CD1c-positive myeloid dendritic cell (primary cell): ENCODE measurements at regions not wholly inside any gene's neighbourhood (a gene's known extent, or its start where the extent isn't known, plus 50 kb on each side); places are given as distances from the start of the nearest gene placed in this dataset.
"Not testable (repeated sequence)": the region's sequence is repeated elsewhere in the genome, so short reads cannot be mapped to it uniquely, and the experiment has no call there.

Experiments used
- DNase-seq: peaks from one replicate; pipeline ENCODE4 v3.0.0-alpha.2; 2016; ENCODE audit errors: extremely low spot score

DNA sequence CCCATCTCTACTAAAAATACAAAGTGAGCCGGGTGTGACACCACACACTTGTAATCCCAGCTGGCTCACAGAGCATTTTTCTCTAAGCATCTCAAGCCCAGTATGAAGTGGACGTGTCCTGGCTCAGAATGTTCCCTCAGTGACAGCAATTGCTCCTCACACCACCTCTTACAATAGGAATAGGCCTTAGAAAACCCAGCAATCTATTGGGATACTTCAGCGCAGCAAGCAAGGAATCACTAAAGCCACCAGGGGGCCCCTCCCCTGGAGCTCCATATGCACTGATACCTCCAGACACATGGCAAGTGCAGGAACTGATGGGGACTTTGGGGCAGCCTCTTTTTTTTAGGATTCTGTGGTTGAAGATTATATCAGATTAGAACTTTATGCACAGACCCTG lies 82.5 kb upstream of the GOLGA6L6 start:
- DNase-seq, result not testable (repeated sequence)

DNA sequence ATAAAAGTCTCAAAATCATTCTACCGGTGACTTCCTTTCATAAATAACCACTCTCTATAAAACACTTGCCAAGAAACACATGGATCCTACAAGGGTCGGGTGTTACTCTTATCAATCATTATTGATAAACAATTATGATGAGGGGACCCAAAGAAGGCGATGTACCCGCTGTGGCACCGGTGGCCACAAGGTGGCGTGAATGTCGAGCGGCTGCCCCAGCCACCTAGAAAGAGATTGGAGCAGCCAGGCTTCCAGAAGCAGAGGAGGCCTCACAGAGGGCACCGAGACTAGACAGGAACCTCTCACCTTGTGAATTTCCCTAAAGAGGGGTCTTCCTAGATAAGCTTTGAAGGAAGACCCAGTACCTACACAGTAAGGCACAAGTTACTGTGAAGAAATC lies 80.5 kb upstream of the GOLGA6L6 start:
- DNase-seq, result not testable (repeated sequence)

DNA sequence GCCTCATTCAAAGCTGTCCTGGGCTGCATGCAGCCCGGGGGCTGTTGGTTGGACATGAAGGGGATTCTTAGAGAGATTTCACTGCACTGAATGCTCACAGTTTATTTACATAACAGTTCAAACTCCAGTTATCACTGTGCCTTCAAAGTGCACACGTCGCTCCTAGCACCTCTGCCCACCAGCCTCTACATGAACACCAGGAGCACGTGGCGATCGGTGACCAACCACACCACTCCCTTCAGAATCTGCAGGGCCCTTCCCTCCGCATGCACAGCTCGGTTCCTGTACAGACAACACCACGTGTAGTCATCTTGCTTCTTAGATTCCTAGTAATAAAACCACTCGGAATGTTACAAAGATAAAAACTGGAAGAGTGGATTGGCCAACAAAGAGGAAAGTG lies 72.9 kb upstream of the GOLGA6L6 start:
- not testable (repeated sequence) for DNase-seq

DNA sequence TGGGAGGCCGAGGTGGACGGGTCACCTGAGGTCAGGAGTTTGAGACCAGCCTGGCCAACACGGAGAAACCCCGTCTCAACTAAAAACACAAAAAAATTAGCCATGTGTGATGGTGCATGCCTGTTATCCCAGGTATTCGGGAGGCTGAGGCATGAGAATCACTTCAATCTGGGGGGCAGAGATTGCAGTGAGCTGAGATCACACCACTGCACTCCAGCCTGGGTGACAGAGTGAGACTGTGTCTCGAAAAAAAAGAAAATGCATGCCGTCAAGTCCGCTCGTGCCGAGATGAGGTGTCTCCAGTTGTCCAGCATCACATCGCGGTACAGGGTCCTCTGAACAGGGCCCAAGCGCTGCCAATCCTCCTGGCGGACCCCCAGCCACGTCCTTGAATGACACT lies 71.2 kb upstream of the GOLGA6L6 start:
- DNase-seq, result peak; percentile 0

DNA sequence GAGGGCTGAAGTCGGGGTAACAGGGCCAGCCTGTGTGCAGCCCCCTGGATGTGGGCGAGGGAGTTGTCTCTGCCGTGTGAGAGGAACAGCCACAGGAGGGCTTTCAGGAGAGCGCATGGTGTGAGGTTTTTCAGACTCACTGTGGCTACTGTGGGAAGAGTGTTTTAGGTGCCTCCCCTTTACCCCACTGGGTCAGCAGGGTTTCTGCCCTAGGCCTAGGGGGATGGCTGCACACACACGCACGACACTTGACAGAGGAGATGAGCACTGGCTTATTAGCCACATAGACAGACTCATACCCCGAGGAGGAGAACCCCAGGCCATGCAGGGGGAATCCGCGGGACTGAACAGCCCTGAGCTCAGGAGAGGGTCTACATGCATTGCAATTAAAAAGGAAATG lies 70.8 kb upstream of the GOLGA6L6 start:
- DNase-seq, result peak; percentile 0

DNA sequence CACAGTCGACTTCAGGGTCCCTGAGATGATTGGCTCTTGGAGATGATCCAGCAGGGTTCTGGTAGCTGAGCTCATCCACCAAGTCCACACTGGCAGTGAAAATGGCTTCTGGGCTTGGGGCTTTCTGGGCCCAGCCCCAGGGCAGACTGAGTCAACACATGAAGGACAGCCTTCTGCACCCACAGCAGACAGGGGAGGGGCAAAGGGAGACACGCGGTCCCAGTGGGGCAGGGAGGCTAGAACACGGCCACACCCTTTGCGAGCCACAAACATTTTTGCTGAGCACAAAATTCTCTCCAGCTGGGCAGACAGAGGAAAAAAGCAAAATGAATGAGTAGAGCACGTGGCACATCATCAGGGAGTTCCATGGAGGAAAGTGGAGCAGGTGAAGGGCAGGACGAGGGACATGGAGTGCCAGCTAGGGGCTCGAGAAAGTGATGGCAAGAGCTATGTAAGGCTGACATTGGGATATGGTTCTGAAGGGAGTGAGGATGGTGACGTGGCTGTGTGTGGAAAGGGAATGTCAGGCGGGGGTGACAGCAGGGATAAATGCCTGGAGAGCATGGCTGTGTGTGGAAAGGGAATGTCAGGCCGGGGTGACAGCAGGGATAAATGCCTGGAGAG lies 70.2 kb upstream of the GOLGA6L6 start:
- not testable (repeated sequence) for DNase-seq

DNA sequence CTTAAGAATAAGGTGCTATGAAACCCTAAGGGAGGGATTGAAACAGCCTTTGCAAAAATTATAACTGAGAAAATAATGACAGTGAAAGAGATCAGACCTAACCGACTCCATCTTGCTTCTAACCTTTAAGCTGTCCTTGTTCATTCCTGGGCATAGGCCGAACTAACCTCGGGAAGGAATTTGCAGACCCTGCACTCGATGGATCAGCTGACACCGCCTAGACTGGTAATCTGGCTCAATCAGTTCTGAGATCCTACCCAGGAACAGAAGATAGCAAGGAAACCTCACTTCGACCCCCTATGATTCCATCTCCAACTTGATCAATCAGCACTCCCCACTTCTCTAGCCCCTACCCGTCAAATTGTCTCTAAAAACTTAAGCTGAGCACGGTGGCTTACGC lies 66.6 kb upstream of the GOLGA6L6 start:
- not testable (repeated sequence) for DNase-seq

GRCh38 chr15:20597245-20597644 lies 55.6 kb upstream of the GOLGA6L6 start:
- not testable (repeated sequence) for DNase-seq

GRCh38 chr15:20594219-20594618 lies 52.6 kb upstream of the GOLGA6L6 start:
- DNase-seq, result not testable (repeated sequence)

GRCh38 chr15:20591936-20592335 lies 50.3 kb upstream of the GOLGA6L6 start:
- not testable (repeated sequence) for DNase-seq
